Fibroblast of lung (primary cell): ENCODE measurements at regions not wholly inside any gene's neighbourhood (a gene's known extent, or its start where the extent isn't known, plus 50 kb on each side); places are given as distances from the start of the nearest gene placed in this dataset.
"Not testable (repeated sequence)": the region's sequence is repeated elsewhere in the genome, so short reads cannot be mapped to it uniquely, and the experiment has no call there.

ENCODE experiments used
- DNase-seq, 2 donors: peaks; one replicate each; pipeline versions ENCODE4 v3.0.0 to v3.0.0-alpha.2; 2010; ENCODE audit warnings: low read depth in 2 of 2
- H2AFZ ChIP-seq: 2 replicates; pipeline ENCODE4 v1.5.1; 2012; ENCODE audit warnings: low read length, control low read depth, inconsistent platforms
- H3K27ac ChIP-seq: 2 replicates; pipeline ENCODE4 v1.5.1; 2011; ENCODE audit warnings: low read length, control low read depth; ENCODE audit not compliant: insufficient read depth
- H3K27me3 ChIP-seq: 2 replicates; pipeline ENCODE4 v1.5.1; 2011; ENCODE audit warnings: mild to moderate bottlenecking, low read length; ENCODE audit not compliant: control insufficient read depth, insufficient read depth
- H3K36me3 ChIP-seq: 2 replicates; pipeline ENCODE4 v1.5.1; 2011; ENCODE audit warnings: low read length; ENCODE audit not compliant: control insufficient read depth, insufficient read depth
- H3K4me1 ChIP-seq: 2 replicates; pipeline ENCODE4 v1.5.1; 2011; ENCODE audit warnings: low read length; ENCODE audit not compliant: control insufficient read depth, insufficient read depth; ENCODE audit errors: extremely low read depth
- H3K4me2 ChIP-seq: 2 replicates; pipeline ENCODE4 v1.5.1; 2011; ENCODE audit warnings: low read length, control low read depth; ENCODE audit not compliant: insufficient read depth; ENCODE audit errors: extremely low read depth
- H3K4me3 ChIP-seq, 4 experiments: fragments of 200-600 bp in 1 of 4; sonication (generic) in 1 of 4; replicated peaks in 1 of 4; 2 replicates each; pipeline ENCODE4 v1.5.1; 2011 to 2016; ENCODE audit warnings: low read length in 4 of 4, low read depth in 3 of 4, mild to moderate bottlenecking in 3 of 4, control low read depth in 2 of 4, inconsistent platforms in 1 of 4, mixed read lengths in 1 of 4; ENCODE audit not compliant: insufficient read depth in 1 of 4; ENCODE audit errors: control extremely low read depth in 1 of 4
- H3K79me2 ChIP-seq: 2 replicates; pipeline ENCODE4 v1.5.1; 2012; ENCODE audit warnings: mild to moderate bottlenecking, low read length, inconsistent platforms; ENCODE audit not compliant: control insufficient read depth, insufficient read depth
- H3K9ac ChIP-seq: 2 replicates; pipeline ENCODE4 v1.5.1; 2011; ENCODE audit warnings: mild to moderate bottlenecking, low read length, control low read depth; ENCODE audit not compliant: insufficient read depth
- H3K9me3 ChIP-seq: 2 replicates; pipeline ENCODE4 v1.5.1; 2012; ENCODE audit warnings: low read depth, low read length; ENCODE audit not compliant: control insufficient read depth, insufficient read depth
- H4K20me1 ChIP-seq: 2 replicates; pipeline ENCODE4 v1.5.1; 2011; ENCODE audit warnings: low read length; ENCODE audit not compliant: control insufficient read depth, insufficient read depth; ENCODE audit errors: extremely low read depth
- EZH2 ChIP-seq: IDR thresholded peaks from 2 replicates; pipeline ENCODE4 v1.5.1; 2012; ENCODE audit warnings: low read length, control low read depth, mild to moderate bottlenecking; ENCODE audit errors: missing control alignments
- TF ChIP-seq, protein P1 (sequence below), 2 donors: IDR thresholded peaks in 1 of 2; conservative IDR thresholded peaks in 1 of 2; 1 replicate in 1 of 2; 2 replicates in 1 of 2; pipeline ENCODE4 v1.5.1; 2011 to 2012; ENCODE audit warnings: low read length in 2 of 2, control low read depth in 1 of 2, inconsistent platforms in 1 of 2, low read depth in 1 of 2, mild to moderate bottlenecking in 1 of 2

DNA sequence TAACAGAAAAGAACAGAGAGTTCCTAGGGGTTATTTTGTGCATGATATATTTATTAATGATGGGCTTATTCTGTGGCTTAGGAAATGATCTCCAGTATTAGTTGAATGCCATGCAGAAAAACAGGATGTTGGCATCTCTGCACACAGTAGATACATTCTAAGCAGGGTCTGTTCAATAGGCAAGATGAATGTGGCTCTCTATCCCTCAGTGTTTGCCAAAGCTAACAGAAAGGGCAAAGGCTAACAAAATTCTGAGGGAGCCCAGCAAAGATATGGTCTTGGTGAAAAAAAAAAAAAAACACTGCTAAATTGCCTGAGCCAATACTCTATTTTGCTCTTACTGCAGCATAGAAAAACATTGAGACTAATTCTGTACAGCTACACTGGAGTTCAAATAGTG, 1095.8 kb downstream of the UQCRFS1 start:
- Histone ChIP-seq H3K4me3 (no peak overlapping the region), H3K27ac (no peak overlapping the region), H3K9me3 (no peaks in the 10 kb centered on the region), H3K4me1 (no peaks in the 10 kb centered on the region), H2AFZ (no peak overlapping the region), H3K27me3 (no peaks in the 10 kb centered on the region), H4K20me1 (no peaks in the 10 kb centered on the region), H3K9ac (no peak overlapping the region), H3K79me2 (no peaks in the 10 kb centered on the region), H3K36me3 (no peaks in the 10 kb centered on the region), H3K4me2 (no peak overlapping the region)
- DNase-seq, result no peak
- TF ChIP-seq EZH2, result no peak
- TF ChIP-seq, protein P1, sequence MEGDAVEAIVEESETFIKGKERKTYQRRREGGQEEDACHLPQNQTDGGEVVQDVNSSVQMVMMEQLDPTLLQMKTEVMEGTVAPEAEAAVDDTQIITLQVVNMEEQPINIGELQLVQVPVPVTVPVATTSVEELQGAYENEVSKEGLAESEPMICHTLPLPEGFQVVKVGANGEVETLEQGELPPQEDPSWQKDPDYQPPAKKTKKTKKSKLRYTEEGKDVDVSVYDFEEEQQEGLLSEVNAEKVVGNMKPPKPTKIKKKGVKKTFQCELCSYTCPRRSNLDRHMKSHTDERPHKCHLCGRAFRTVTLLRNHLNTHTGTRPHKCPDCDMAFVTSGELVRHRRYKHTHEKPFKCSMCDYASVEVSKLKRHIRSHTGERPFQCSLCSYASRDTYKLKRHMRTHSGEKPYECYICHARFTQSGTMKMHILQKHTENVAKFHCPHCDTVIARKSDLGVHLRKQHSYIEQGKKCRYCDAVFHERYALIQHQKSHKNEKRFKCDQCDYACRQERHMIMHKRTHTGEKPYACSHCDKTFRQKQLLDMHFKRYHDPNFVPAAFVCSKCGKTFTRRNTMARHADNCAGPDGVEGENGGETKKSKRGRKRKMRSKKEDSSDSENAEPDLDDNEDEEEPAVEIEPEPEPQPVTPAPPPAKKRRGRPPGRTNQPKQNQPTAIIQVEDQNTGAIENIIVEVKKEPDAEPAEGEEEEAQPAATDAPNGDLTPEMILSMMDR (conservative IDR thresholded peaks at IDR 0.05 in 1 of 2, IDR thresholded peaks at IDR 0.05 in 1 of 2; ENCODE audit: low read depth in 1 of 2, low read length in 2 of 2), result no peak

DNA sequence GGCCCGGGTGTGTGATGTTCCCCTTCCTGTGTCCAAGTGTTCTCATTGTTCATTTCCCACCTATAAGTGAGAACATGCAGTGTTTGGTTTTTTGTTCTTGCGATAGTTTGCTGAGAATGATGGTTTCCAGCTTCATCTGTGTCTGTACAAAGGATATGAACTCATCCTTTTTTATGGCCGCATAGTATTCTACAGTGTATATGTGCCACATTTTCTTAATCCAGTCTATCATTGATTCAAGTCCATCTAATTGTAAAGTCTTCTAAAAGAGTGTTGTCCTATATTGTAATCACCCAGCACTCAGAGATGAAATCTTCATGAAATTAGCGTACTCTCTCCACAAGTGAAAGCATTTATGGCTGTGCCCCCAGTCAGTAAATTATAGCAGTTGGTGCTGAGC, 1096.6 kb downstream of the UQCRFS1 start:
- not testable (repeated sequence) for H3K79me2 ChIP-seq, H3K4me3 ChIP-seq, H3K9me3 ChIP-seq, H3K27ac ChIP-seq, H2AFZ ChIP-seq, H3K4me2 ChIP-seq, H3K4me1 ChIP-seq, H3K9ac ChIP-seq, DNase-seq, H3K27me3 ChIP-seq, H3K36me3 ChIP-seq, H4K20me1 ChIP-seq

DNA sequence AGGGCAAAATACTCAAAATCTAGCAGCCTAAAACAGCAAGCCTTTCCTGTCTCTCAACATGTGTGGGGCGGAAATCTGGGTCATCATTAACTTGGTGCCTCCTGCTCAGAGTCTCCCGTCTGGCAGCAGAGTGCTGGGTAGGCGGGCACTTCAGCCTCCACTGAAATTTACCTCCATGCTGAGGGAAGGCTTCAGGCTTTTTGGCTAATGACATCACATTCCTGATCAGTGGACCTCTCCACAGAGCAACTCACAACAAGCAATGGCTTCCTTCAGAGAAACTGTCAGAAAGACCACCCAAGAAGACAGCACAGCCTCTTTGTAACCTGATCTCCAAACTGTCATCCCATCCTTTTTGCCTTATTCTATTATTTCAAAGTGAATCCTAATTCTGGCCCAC, 1109.0 kb downstream of the UQCRFS1 start:
- DNase-seq, result no peak
- Histone ChIP-seq H2AFZ (no peak overlapping the region), H3K9me3 (no peaks in the 10 kb centered on the region), H3K27me3 (no peaks in the 10 kb centered on the region), H3K4me2 (no peak overlapping the region), H3K4me1 (no peaks in the 10 kb centered on the region), H4K20me1 (no peaks in the 10 kb centered on the region), H3K9ac (no peak overlapping the region), H3K36me3 (no peaks in the 10 kb centered on the region), H3K79me2 (no peaks in the 10 kb centered on the region), H3K27ac (no peak overlapping the region), H3K4me3 (no peak overlapping the region)
- no peak for TF ChIP-seq EZH2
- TF ChIP-seq, protein P1 (conservative IDR thresholded peaks at IDR 0.05 in 1 of 2, IDR thresholded peaks at IDR 0.05 in 1 of 2; ENCODE audit: low read depth in 1 of 2, low read length in 2 of 2), result no peak

DNA sequence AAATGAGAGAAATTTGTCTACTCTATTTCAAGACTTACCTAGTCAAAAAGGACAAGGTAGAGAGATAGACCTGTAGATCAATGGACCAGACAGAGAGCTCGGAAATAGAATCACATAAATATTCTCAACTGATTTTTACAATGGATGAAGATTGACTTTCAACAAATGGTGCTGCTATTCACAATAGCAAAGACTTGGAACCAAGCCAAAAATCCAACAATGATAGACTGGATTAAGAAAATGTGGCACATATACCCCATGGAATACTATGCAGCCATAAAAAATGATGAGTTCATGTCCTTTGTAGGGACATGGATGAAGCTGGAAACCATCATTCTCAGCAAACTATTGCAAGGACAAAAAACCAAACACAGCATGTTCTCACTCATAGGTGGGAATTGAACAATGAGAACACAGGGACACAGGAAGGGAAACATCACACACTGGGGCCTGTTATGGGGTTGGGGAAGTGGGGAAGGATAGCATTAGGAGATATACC, 1128.2 kb downstream of the UQCRFS1 start:
- not testable (repeated sequence) for H3K4me3 ChIP-seq, H3K4me2 ChIP-seq, H4K20me1 ChIP-seq, H3K9me3 ChIP-seq, H3K9ac ChIP-seq, H3K4me1 ChIP-seq, H2AFZ ChIP-seq, H3K27ac ChIP-seq, H3K27me3 ChIP-seq, H3K36me3 ChIP-seq, H3K79me2 ChIP-seq, DNase-seq
